HK-2 (cell line): ENCODE measurements at regions not wholly inside any gene's neighbourhood (a gene's known extent, or its start where the extent isn't known, plus 50 kb on each side); places are given as distances from the start of the nearest gene placed in this dataset.
A peak's percentile ranks its signal among the peaks of the same experiment; 100 is the strongest.

Source experiments
- DNase-seq: peaks from one replicate; pipeline ENCODE4 v3.0.0-alpha.2; 2018; ENCODE audit not compliant: unreplicated experiment

DNA sequence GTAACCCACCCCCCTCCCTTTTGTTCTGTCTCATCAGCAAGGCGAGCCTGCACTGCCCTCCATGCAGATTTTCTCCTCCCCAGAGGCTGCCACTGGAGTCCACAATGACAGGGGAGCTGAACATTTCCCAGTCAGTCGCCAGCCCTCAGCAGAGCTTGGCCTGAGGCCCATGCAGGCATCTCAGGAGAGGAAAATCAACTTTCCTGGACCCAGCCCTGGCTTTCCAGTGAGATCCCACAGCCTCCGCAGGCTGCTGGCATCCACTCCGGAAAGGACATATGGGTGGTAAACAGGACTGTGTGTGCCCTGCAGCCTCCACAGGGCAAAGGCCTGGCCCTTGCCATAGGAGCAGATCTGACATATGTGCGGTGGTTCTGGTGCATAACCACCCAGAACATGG lies 253.8 kb downstream of the TNS1 start:
- DNase-seq = no peak

GRCh38 chr2:217746808-217747207 lies 256.0 kb downstream of the TNS1 start:
- no peak for DNase-seq

DNA sequence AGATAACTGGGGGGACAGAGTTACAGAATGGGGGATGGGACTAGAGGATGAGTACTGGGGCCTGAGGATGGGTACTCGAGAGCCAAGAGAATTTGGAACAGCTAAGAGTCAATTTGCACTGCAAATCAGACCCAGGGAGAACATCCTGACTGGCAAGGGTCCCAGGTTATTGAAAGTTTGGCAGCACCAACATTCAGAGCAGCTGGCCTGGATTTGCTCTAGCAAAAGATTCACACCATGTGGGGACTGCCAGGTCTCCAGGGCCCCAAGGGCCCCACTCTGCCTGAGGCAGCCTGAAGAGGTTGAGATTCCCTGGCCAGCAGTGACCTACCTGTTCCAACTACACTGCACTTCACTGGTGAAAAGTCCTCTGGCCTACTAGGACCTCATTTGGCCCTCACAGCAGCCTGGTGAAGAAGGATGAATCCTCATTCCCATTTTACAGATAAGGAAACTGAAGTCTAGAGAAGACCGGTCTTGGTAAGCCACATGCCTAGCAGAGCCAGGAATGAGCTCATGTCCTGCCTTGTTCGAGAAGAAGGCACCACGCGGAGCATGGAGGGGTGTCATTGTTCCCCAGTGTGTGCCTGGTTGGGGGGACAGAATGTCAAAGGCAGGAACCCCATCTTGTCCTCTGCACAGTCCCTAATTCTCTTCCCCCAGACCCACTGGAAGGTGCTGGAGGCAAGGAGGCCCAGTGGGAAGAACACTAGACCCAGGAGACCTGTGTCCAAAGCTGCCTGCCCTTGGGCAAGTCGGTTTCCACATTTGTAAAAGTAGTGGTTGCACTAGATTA lies 258.6 kb downstream of the TNS1 start:
- no peak for DNase-seq

GRCh38 chr2:217743407-217743806 lies 259.4 kb downstream of the TNS1 start:
- DNase-seq = no peak

DNA sequence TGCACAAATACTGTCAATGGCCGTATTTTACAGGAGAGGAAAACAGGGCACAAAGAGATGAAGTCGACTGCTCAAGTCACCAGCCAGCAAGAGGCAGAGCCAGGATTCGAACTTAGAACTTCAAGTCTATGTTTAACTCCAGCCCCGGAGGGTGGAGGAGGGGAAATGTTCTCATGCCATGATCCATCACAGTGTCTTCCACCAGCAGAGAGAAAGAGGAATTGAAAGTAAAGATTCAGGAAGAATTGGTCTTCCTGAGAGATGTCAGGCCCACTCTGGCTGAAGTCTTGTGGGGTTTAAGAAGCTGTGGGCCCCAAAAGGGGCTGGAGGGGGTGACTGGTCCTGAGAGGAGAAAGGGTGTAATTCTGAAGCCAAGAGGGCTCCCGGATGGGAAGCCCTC lies 260.0 kb downstream of the TNS1 start:
- no peak for DNase-seq

GRCh38 chr2:217742276-217742675 lies 260.5 kb downstream of the TNS1 start:
- no peak for DNase-seq

DNA sequence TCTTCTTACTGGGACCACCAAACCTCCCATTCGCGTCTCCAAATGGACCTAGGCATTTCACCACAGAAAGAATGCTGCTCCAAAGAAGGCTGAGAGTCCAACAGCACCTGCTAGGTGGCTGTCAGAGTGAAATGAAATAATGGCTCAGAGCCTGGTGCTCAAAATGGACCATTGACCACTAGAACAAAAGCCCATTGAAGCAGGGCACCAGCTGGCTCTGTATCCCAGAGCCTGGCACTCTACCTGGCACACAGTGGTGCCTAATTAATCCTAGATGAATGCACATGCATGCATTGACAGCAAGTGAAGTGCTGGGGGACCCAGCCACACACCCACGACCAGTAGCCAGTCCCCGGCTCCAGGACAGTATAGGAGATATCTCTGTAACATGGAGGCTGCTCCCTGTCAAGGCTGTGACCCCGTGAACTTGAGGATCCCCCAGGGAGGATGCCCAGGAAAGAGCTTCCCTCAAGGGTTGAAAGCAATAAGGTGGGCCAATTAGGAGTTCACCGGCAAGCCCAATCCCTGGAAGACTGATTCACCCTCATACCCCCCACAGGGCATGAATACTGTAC lies 261.3 kb downstream of the TNS1 start:
- DNase-seq = no peak

- no peak for DNase-seq
Observed at GRCh38 chr2:217740756-217741155, 262.0 kb downstream of the TNS1 start.

DNA sequence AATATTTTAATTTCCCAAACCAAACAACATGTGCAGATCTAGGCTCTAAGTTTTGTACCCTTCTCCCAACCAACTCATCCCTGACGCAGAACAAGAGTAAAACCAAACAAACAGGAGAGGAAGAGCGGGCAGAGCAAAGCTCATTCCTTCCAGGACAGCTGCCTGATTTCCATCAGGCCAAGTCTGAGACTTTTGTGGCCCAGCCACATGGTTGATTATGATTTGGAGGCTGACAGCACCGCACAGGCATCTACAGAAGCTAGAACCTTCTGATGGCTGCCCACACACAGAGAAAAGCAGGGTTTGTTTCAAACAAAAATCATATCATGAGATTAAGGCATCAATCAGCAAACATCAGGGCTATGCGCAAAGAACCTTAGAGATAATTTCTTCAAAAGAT lies 262.6 kb downstream of the TNS1 start:
- DNase-seq = no peak

GRCh38 chr2:217739741-217740140 lies 263.1 kb downstream of the TNS1 start:
- DNase-seq = no peak

GRCh38 chr2:217738061-217738460 lies 264.7 kb downstream of the TNS1 start:
- no peak for DNase-seq

GRCh38 chr2:217736776-217737550 lies 265.8 kb downstream of the TNS1 start:
- DNase-seq = peak; percentile 4

- no peak for DNase-seq
Observed at GRCh38 chr2:217735899-217736298, 266.9 kb downstream of the TNS1 start.

GRCh38 chr2:217735034-217735433 lies 267.8 kb downstream of the TNS1 start:
- no peak for DNase-seq

DNA sequence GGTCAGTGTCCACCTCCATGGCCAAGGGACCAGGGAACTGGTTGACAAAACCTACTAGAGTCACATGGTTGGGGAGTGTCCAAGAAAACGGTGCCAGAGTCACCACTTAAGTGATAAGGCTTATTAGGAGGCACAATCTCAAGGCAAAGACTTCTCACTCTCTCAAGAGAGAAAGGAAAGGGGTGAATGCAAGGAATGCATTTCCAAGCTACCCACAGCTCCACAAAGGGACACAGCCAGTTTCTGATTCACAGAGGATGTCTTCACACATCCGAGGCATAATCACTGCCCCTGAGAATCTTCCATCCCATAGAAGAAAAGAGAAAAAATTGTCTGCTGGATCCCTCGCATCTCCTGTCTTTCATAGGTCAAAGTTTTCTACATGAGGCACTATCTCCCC lies 269.3 kb downstream of the TNS1 start:
- DNase-seq = no peak

DNA sequence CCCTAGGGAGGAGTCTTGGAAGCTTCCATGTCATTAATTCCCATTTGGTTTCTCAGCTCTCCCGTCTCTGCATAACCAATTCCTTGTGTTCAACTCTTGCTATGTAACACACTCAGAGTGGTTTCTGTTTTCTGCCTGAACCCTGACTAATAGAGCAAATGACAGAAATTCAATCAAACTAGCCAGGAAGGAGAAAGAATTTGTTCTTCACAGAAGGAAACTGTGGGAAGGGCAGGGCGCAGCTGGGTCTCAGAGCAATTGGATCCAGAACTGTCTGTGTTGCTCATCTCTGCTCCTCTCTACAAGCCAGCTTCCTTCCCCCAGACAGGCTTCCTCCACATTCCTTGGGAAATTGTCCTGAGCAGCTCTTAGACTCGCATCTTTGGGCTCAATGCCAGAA lies 269.8 kb downstream of the TNS1 start:
- DNase-seq = no peak

DNA sequence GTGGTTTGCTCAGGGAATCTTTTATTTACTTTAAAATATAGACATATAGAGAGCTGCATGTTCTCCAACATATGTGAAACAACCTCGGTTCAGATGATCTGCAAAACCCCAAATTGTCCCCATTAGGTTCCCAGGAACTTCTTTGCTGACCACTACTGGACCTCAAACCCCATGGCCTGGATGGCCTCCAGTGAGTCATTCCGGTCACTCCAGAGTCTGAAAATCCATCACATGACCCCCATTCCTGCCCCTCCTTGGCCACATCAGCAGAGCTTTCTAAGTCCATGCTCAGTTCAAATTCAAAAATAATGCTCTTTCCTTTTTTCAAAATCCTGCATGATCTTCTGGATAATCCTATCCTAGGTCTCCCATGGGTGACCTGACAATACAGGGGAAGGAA lies 271.0 kb downstream of the TNS1 start:
- no peak for DNase-seq

DNA sequence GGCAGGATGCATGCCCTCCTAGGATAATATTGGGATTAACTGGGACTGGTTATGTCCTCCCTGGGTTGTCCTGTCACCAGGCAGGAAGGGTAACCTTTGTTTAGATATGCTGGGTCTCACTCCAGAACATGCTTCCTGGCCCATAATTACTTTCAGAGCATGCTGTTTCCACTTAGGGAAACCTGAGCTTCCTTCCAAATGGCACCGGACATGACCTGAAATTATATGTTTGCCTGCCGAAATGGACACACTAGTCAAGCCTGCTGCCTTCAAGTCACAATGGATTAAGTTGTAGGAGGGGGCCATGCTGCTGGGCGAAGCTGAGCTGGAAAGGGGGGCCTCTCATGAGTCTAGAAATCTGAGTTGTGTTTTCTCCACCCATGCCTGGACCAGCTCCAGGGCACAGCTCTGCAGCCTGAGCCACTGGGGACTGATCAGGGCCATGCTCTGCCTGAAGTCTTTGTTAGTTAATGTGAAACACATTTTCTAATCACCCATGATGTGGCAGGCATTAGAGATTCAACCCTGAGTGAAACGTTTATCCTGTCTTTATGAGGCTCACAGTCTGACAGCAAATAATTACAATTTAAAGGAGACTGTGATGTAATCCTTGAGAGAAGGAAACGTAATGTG lies 273.3 kb downstream of the TNS1 start:
- DNase-seq = no peak

DNA sequence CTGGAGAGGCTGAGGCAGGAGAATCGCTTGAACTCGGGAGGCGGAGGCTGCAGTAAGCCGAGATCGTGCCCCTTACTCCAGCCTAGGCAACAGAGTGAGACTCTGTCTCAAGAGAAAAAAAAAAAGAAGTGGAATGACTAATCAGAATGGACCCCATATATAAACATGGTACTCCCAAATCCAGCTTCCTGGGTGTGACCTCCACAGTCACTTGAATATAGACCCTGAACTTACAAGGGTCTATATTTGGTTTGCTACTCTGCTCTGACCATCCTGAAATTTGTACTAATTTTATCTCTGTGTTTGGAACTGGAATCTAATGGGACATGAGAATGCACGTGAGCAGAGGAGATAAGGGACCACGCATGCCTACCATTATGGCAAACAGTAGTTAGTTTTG lies 275.0 kb downstream of the TNS1 start:
- no peak for DNase-seq

DNA sequence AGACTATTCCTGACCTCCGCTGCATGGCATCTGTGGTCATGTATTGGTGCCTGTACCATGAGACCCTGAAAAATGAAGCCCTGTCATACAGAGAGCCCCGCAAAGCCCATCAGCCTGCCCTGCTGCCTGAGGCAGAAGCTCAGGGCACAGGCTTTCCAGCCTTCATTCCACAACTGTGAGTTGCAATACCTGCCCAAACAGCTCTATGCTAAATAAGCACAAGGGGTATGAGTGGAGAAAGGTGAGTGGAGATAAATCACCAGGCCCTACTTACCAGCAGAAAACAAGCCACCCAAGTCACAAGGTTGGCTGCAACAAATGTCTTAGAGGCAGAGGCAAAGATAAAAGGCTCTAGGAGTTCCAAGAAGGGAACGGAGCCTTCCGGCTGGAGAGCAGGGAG lies 277.4 kb downstream of the TNS1 start:
- no peak for DNase-seq

- no peak for DNase-seq
Observed at GRCh38 chr2:217724471-217724870, 278.3 kb downstream of the TNS1 start.

DNA sequence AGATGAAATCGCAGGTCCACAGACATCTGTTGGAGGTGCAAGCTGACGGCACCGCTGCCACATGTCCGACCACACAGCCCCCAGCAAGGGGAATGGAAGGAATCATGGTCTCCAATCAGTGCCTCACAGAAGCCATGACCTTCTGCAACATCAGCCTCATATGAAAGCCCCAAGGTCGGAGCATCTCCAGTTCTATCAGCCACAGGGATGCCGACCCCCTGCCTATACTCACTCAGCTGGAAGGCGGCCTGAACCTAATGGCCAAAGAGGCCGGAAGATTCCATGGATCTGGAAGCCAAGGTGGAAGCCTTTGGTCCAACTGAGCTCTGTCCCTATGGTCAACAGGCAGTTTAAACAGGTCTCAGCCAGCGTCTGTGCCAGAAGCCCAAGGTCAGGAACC lies 278.8 kb downstream of the TNS1 start:
- no peak for DNase-seq
